DMS53 treated with DMSO at 0.1 percent for 48 hours (cell line): ENCODE measurements at regions not wholly inside any gene's neighbourhood (a gene's known extent, or its start where the extent isn't known, plus 50 kb on each side); places are given as distances from the start of the nearest gene placed in this dataset.

Experiments used
- DNase-seq: peaks from one replicate; lab custom pipeline; 2025; ENCODE audit not compliant: unreplicated experiment; lab: John Stamatoyannopoulos, UW

DNA sequence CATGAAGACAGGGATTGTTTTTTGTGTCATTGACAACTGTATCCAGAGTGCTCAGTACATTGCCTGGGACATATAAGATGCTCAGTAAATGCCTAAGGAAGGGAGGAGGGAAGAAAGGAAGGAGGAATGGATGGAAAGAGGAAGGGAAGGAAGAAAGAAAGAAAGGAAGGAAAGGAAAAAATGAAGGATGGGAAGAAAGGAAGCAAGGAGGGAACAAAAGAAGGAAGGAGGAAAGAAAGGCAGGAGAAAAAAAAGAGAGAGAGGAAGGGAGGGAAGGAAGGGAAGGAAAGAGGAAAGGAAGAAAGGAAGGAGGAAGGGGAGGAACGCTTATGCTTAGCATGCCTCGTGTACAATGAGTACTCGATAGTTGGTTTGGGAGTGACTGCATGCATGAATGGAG, 514.7 kb downstream of the RPS24 start:
- no peak for DNase-seq

- DNase-seq, result no peak
These were observed 515.7 kb downstream of the RPS24 start for GRCh38 chr10:78549140-78549935.

DNA sequence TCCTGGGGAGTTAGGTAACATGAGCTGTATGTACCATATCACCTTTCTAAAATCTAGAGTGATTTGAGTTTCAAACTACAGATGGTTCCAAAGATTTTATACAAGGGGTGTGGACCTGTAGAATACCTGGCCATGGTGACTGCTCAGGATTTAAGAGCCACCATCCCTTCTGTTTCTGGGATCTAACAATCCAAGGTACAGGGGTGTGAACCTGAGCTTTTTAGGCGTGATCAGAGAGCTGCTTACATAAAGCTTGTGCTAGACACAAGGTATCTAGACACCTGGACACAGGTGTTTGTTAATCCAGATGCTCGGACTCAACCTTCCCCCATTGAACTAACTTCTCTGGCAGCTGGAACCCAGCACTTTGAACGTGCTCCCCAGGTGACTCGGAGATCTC, 516.4 kb downstream of the RPS24 start:
- DNase-seq, result no peak

- DNase-seq, result no peak
These were observed 517.1 kb downstream of the RPS24 start for GRCh38 chr10:78550716-78551115.

DNA sequence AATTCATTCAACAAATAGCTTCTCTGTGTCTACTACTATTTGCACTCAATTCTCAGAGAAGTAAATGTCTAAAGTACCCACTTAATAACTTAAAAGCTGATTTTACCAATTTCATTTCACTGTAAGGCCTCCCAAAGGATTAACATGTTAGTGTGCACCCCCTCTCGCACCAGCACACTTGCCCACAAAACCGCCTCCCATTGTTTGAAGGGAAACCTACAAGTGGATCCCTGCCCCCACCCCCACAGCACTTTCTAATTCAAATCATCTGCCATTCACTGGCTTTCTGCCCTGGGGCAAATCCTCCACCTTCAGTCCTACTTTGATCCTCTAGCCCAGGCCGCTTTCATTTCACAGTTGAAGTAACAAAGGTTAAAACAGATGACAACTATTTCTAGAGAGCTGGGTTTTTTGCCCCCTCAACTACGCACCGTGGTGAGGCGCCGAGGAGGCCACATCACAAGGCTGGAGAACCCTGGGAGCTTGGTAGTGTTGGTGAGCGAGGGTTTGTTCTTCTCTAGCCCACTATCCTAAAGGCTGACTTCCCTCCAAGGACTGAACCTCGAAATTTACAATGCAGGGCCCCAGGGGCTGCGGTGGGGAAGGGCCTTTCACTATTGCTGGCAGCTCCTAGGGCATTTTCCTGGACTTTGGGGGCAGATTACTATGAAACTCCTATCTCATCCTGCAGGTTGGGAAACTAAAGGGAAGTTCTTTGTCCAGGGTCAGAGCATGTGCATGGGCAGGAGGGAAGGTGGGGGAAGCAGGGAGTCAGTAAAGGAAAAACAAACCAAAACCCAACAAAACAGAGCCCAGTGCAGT, 517.4 kb upstream of the ZMIZ1 start:
- no peak for DNase-seq

GRCh38 chr10:78552261-78552811, 516.4 kb upstream of the ZMIZ1 start:
- DNase-seq, result no peak

- DNase-seq, result no peak
These were observed 515.0 kb upstream of the ZMIZ1 start for GRCh38 chr10:78553792-78554191.

DNA sequence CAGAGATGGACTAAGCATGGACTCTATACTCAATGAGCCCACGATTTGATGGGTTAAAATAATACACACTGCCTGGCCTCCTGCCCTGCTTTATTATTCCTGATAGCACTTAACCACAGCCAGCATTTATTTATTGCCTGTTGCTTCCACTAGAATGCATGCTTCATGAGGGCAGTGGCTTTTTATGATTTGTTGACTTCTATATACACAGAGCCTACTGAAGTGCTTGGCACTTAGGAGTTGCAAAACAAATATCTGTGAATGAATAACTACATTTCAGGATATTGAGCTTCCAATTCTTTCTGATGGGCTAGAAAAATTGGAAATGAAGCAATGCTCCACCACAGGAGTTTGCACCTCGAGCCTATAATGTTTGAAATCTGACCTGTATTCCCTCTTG, 513.6 kb upstream of the ZMIZ1 start:
- DNase-seq, result peak; percentile 9

GRCh38 chr10:78556705-78557432, 511.9 kb upstream of the ZMIZ1 start:
- DNase-seq, result no peak

- no peak for DNase-seq
These were observed 511.3 kb upstream of the ZMIZ1 start for GRCh38 chr10:78557433-78557925.

DNA sequence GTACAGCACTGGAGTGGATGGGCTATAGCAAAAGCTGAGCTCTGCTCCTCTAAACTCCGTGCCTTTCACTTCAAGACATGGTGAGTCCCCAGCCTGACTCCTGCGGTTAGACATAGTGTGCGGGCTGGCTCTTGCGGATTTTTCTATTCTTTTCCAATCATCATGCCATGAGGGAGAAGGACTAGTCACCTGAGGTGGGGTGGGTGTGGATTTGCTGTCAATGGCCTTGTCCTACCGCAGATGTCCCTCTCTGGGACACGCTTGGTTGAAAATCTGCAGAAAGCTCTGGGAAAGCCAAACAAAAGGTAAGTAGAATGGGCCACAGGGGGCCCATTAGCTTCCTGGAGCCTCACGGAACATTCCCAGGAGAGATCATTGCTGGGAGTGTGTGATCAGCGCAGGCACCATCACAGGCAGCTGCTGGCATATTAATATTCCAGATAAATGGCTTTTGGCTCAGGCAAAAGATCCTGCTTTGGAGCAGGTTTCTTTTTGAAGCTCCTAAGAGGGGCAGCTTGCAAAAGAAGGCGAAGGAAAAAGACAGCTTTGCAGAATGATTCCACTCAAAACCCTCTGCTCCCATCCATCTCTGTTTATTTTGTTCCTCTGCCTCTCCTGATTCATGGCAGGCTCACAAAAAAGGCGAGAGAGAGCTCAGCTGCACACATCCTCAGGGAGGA, 509.0 kb upstream of the ZMIZ1 start:
- peak; percentile 79 for DNase-seq

GRCh38 chr10:78560341-78560688, 508.5 kb upstream of the ZMIZ1 start:
- no peak for DNase-seq

DNA sequence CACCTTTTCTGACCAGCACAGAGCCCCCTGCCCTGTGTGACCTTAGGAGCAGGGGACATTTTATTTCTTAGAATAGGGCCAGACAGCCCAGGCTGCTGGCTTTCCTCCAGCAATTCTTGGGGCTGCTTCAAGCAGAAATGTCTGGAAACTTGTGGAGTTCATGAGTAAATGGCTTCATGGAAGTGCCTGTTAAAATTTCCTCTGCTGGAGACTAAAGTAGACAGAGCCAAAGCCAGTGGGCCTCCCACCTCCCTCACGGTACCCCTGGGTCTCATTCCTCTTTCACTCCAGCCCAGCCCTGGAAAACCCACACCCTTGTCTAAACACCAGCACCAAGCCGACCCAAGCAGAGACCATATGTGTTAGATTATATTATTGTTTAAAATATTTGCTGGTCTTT, 505.5 kb upstream of the ZMIZ1 start:
- DNase-seq, result no peak

- DNase-seq, result no peak
These were observed 502.9 kb upstream of the ZMIZ1 start for GRCh38 chr10:78565841-78566240.

DNA sequence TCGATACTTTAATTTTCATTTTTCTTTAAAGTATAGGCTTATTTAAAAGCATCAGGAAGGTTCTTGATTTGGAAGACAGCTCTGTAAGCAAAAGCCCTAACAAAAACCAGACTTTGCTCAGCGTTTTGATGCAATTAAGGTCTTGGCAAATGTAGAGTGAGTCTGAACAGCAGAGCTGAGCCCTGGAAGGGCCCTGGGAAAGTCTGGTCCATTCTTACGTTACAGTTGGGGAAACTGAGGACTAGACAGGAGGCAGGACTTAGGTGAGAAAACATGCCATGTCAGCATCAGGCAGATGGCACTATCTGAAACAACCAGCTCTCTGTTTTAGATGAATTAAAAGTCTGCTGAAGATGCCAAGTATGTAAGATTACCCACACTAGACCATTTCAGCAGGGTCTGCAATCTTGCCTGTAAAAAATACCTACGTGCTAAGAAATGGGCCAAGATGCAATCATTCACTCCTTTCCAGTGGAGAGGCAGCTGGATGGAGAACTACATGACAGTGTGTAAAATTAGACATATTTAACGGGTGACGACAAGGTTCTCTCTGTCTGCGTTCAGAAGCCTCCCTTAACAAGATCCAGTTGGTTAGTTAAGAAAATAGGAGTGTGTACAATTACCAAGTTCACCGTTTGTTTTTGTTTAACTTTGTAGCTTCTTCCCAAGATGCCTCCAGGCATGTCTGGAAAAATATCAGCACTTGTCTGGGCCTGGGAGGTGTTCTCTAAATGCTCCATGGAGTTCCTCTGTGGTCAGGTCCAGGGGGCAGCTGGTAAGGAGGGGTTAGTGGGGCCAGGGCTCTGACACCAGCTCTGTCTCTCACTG, 502.3 kb upstream of the ZMIZ1 start:
- no peak for DNase-seq

GRCh38 chr10:78567680-78568455, 500.9 kb upstream of the ZMIZ1 start:
- peak; percentile 94 for DNase-seq

- peak; percentile 19 for DNase-seq
These were observed 500.1 kb upstream of the ZMIZ1 start for GRCh38 chr10:78568620-78569019.

- no peak for DNase-seq
These were observed 498.0 kb upstream of the ZMIZ1 start for GRCh38 chr10:78570633-78571235.

- DNase-seq, result no peak
These were observed 497.5 kb upstream of the ZMIZ1 start for GRCh38 chr10:78571286-78571685.
